OCI-M2 (cell line): ENCODE measurements at regions not wholly inside any gene's neighbourhood (a gene's known extent, or its start where the extent isn't known, plus 50 kb on each side); places are given as distances from the start of the nearest gene placed in this dataset.

ENCODE experiments used
- DNase-seq: peaks from one replicate; lab custom pipeline; 2025; ENCODE audit not compliant: unreplicated experiment; lab: John Stamatoyannopoulos, UW

- no peak for DNase-seq
These were observed 783.8 kb upstream of the EDIL3 start for GRCh38 chr5:85168474-85168873.

- DNase-seq = no peak
These were observed 785.5 kb upstream of the EDIL3 start for GRCh38 chr5:85170183-85170582.

GRCh38 chr5:85173469-85173868, 788.8 kb upstream of the EDIL3 start:
- DNase-seq = no peak

DNA sequence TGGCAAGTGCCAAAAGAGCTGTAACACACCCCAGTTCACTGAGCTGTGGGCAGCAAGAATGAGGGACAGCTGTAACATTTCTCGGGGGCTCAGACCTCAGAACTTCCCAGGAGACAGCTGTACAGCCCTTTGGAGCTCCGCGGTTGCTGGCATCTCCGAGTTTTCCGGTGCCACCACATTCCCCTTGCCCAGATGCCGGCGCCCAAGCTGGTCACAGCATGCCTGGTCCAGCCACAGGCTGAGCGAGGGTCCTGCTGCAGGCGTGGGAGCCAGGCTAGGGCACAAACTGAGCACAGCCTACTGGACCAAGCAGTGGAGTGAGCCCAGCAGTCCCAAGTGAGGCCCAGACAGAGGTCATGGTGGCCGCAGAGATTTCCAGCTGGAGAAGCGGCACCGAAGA, 797.7 kb upstream of the EDIL3 start:
- DNase-seq = no peak

DNA sequence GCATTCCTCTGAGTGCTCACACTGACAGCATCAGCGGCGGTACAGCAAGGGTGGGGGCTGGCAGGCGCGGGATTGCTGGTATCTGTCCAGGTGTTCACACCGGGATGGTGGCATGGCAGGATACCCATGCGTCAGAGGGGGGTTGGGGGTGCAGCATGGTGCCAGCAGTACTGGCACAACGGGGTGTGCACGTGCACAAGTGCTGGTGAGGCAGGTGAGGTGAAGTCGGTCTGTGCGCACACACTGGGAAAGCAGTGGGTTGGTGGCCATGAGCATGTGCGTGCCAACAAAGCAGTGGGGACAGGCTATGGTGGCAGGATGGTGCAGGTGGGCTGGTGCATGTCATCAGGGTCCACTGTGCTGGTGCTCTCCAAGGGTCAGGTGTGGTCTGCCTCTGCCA, 819.6 kb upstream of the EDIL3 start:
- DNase-seq = no peak

DNA sequence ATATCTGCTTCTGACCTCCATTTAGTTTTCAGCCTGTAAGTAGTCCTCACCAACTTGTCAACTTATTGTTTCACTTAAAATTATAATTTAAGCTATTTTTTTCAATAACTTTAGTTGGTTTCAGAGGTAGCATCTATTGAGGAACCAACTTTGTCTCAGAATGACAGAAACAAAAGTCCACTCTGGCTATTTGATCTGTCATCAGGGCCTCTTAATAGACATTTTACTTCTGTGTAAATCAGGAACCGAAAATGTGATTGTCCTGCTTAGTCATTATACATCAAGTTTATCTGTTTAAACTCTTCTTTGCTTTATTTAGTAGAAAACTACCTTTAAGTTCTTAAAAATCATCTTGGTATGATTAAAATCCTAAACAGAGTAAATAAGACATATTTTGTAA, 820.8 kb upstream of the EDIL3 start:
- no peak for DNase-seq

- DNase-seq = no peak
These were observed 840.7 kb upstream of the EDIL3 start for GRCh38 chr5:85225388-85225787.

DNA sequence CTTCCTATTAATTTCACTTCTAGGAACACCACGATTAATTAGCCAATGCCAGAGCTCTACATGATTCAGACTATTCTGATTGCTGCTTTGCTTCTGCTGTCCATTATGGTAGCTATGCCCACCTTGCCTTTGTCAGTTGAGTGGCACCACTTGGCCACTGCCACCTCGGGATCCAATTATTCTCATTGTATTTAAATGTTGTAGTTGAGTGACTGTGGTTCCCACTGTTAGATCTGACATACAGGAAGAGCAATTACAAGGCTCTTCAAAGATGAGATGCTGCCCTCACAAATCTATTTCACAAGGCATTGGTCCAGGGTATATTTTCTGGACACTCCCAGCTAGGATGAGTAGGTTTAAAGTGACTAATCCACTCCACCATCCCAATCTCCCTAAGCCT, 864.5 kb upstream of the EDIL3 start:
- no peak for DNase-seq

DNA sequence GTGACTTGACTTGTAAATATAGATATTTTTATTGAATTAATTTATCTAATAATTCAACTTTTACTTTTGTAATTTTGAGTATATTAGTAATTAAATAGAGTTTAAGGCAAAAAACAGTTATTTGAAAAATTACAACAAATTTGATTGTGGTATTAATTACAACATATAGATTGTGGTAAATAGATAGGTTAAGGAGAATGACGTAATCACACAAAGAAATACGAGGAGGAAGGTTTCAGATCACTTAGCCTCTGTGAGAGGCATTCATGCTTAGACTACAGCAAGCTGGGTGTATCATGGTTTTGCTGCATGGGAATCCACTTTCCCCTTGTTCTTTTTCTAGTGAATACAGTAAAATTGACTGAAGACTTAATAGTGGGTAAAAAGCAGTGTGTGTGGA, 878.4 kb upstream of the EDIL3 start:
- no peak for DNase-seq

GRCh38 chr5:85266692-85267091, 882.0 kb upstream of the EDIL3 start:
- DNase-seq = no peak

GRCh38 chr5:85268194-85268593, 883.5 kb upstream of the EDIL3 start:
- no peak for DNase-seq

DNA sequence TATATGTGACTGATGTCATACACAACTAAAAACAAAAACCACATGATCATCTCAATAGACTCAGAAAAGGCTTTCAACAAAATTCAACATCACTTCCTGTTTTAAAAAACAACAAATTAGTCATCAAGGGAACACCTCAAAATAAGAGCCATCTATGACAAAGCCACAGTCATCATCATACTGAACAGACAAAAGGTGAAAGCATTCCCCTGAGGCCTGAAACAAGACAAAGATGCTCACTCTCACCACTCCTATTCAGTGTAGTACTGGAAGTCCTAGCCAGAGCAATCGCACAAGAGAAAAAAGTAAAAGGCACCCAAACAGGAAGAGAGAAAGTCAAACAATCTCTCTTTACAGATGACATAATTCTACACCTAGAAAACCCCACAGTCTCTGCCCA, 893.5 kb upstream of the EDIL3 start:
- DNase-seq = no peak

GRCh38 chr5:85288914-85289313, 904.2 kb upstream of the EDIL3 start:
- DNase-seq = no peak

GRCh38 chr5:85293145-85293785, 908.6 kb upstream of the EDIL3 start:
- DNase-seq = no peak

DNA sequence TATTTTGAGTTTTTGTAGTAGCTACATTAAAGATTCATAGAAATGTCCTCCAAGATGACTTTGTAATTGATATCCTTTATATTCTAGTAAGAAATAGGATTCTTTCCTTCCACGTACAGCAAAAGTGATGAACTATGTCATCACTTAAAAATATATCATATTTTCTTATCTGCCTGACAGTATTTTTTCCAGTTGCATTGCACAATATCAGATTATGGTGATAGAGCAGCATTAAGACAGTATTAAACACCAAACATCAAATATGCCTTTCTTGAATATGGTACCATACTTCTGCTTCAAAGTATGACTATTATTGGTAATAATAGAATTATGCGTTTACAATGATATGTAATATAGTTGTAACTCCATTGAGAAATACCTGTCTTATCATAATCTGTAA, 919.8 kb upstream of the EDIL3 start:
- DNase-seq = no peak

- no peak for DNase-seq
These were observed 921.1 kb upstream of the EDIL3 start for GRCh38 chr5:85305766-85306165.

DNA sequence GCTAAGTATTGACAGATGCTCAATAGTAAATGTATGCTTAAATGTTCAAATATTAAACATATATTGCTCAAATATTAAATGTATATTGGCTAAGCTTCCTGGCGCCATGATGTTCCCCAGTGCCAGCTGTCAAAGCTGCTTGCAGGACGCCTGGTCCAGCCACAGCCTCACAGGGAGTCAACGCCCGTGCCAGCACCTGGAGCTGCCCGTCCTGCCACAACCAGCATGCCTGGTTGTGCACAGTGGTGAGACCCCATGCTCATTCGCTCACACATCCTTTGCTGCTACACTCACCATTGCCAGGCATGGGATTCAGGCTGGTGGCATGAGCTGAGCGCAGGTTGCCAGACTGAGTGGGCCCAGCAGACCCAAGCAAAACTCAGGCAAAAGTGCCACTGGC, 926.9 kb upstream of the EDIL3 start:
- DNase-seq = no peak

GRCh38 chr5:85320495-85320894, 935.8 kb upstream of the EDIL3 start:
- no peak for DNase-seq

DNA sequence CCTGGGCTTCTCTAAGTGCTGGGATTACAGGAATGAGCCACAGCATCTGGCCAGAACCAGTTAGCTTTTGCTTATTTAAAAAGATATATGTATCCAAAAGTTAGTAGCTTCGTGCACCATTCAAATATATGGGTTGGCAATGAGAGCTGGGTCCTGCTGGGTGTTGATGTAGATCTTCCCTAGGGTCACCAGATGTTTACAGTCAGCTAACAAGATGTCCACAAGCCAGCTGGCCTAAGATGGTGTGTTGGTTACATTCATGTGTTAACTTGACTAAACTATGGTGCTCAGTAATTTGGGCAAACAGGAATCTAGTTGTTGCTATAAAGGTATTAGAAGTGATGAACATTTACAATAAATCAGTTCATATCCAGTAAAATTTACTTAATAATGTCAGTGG, 948.6 kb upstream of the EDIL3 start:
- DNase-seq = no peak

DNA sequence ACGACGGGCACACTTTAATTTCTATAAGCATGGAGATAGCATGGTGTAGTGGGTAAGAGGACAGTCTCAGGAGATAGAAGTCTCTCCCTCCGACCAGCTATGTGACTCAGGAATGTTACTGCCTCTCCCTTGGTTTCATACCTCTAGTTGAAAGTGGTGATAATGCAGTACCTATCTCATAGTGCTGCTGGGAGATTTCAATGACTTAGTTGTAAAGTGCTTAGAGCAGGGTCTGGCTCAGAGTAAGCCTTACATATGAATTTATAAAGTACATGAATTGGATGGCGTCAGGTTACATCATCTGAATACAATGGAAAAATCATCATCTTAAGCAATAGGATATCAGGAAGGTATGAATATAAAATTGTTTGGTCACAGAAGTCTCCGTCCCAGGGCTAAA, 952.8 kb upstream of the EDIL3 start:
- no peak for DNase-seq

DNA sequence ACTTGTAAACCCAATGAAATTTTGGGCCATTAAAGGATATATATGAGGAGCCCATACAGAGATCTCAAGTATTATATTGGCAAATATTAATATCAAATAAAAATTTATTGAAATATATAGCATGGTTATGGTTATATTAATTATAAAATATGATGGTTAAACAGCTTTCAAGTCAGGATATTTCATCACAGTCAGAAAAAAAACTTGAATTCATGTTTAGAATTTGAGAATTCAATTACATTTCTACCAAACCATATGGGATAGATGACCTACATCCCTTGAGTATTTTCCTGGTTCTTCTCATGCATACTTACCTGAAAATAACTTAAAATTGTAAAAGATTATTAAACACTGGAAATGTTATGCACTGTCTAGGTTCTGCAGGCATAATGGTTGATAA, 956.1 kb upstream of the EDIL3 start:
- DNase-seq = no peak

- no peak for DNase-seq
These were observed 961.1 kb upstream of the EDIL3 start for GRCh38 chr5:85345818-85346217.

DNA sequence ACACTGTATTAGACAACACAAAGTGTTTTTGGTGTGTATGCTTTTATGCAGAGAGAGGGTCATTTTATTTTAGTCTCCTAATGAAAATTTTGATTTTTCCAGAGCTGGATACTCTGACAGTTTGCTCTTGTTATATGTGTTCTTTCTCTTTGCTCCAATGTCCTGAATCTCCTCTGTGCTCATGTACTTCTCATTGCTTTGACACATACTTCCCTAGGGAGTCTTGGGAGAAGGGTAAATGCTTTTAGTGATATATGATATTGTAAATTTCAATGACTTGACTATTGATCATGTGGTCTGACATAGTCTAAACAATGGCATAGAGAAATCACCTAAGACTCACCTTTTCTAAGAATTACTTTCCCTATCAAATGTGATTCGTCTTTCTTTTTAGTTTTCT, 972.6 kb upstream of the EDIL3 start:
- DNase-seq = no peak

DNA sequence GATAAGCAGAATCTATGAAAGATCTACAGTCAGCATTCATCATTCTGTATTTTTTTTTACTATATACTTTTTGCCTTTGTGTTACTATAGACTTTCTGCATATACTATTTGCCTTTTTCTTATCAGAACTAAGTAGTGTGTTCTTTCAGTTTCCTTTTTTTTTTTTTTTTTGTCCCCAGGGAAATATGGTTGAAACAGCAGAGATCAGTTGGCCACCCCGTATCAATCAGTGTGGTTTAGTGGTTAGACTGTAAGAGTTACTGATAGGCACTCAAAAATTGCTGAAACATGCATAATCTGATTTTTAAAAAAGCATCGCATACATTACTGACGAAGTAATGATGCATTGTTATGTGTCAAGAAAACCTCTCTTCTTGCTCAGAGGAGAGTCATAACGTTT, 990.8 kb upstream of the EDIL3 start:
- no peak for DNase-seq
